CD1c-positive myeloid dendritic cell (primary cell): ENCODE measurements at regions not wholly inside any gene's neighbourhood (a gene's known extent, or its start where the extent isn't known, plus 50 kb on each side); places are given as distances from the start of the nearest gene placed in this dataset.
"Not testable (repeated sequence)": the region's sequence is repeated elsewhere in the genome, so short reads cannot be mapped to it uniquely, and the experiment has no call there.

Experiments
- DNase-seq: peaks from one replicate; pipeline ENCODE4 v3.0.0-alpha.2; 2016; ENCODE audit errors: extremely low spot score

DNA sequence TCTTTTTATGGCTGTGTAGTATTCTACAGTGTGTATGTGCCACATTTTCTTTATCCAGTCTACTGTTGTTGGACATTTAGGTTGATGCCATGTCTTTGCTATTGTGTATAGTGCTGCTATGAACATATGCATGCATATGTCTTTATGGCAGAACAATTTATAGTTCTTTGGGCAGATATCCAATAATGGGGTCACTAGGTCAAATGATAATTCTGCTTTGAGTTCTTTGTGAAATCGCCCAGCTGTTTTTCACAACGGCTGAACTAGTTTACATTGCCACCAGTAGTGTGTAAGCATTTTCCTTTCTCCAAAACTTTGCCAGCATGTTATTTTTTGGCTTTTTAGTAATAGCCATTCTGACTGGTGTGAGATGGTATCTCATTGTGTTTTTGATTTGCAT lies 214.8 kb upstream of the TMEM229A start:
- DNase-seq = no peak

DNA sequence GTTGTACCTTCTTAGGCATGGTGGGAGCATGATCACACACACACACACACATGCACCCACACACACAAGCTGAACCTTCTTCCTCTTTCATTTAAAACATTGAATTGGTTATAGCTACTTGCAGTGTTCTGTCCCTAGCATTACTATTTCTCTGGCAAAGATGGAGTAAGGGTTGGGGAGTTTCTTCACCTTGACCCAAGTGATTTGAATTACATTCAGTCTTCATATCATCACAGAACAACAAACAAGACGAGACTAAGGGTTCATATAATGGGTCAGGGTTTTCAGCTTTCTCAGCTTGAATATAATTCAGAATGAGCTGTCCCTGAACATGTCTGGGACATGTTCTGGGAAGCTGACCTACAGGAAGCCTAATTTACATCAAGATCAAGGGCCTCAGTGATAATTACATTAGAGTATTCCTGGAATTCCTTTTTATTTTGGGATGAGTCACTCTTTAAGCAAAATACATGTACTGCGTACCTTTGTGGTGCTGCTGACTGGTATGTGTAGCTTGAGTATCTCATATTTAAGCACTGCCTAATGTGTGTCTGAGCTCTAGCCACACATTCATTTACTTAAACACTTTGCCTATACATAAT lies 213.5 kb upstream of the TMEM229A start:
- no peak for DNase-seq

DNA sequence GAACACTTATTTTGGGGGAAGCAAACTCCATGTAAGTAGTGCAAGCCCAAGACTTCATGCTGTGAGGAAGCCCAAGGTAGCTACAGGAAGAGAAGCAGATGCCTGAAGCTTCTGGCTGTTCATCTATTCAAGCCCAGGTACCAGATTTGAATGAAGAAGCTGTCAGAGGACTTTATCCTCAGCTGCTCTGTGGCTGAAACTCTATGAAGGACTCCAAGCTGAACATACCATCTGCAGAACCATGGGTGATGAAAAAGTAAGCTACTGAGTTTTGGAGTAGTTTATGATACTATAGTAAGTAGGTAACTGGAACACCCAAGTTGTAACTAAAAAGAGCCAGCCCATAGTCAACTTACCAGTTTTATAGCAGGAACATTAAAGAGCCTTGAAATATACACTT lies 211.6 kb upstream of the TMEM229A start:
- DNase-seq = not testable (repeated sequence)

DNA sequence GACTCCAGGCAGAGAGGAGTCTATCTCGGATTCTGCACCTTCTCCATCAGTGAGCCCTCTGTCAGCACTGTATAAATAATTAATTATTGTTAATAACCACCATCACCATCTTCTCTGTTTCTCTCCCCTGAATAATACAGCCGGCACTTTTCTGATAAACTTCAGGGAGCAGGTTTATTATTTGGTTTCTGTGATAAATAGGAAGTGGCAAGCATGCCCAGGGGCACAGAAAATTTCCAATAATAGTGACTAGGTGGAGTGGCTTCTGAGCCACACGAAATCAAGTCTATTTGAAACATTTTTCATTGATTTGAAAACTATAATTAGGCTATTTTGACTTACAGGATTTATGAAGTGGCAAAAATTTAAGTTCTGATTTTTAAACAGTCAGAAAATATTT lies 186.8 kb upstream of the TMEM229A start:
- DNase-seq = no peak

DNA sequence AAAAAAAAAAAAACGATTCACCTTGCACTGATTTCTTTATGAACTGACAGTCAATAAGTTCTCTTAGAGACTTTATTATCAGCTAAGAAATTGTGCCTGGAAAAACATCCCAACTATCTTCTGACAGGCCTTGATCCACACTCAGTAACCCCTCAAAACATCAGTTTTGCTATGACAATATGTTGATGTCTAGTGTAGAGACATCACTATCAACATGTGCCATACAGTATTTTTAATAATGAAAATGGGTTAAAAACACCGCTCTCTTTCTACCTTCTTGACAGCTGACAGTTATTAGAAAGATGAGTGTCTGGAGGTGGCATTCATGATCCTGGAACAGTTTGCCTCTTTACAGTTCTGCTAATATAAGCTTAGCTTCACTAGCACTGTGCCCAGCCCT lies 175.8 kb upstream of the TMEM229A start:
- no peak for DNase-seq

DNA sequence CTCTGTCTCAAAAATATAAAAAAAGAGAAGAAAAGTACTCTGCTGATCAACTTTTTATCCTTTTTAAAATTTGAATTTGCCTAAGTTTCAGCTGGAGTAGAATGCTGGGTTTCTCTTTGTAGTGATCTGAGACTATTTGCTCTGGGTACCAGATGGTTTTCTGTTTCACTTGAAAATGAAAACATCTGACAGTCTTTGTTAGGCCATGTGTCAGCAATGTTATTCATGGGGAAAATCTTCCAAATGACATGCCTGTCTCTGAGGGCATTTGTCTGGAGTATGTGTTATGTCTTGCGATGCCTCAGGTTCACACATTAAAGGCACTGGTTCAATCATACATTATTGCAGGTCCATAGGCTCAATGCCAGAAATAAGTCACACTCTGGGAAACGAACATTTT lies 175.3 kb upstream of the TMEM229A start:
- DNase-seq = no peak

DNA sequence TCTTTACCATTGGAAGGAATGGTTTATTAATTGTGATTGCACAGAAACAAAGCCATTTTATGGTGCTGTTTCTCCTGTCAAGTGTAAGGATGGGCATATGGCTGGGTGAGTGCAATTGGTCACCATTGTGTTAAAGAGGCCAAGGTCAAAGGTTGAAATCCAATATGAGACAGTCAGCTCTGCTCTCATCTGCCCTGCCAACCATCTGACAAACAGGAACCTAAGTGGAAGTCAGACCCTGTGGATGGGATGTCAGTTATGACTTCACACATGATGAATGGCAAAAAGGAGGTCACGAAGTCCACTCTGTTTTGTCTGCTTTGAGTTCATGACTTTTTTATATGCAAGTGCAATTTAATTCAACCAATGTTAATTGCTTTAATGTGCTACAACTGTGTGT lies 172.7 kb upstream of the TMEM229A start:
- no peak for DNase-seq

DNA sequence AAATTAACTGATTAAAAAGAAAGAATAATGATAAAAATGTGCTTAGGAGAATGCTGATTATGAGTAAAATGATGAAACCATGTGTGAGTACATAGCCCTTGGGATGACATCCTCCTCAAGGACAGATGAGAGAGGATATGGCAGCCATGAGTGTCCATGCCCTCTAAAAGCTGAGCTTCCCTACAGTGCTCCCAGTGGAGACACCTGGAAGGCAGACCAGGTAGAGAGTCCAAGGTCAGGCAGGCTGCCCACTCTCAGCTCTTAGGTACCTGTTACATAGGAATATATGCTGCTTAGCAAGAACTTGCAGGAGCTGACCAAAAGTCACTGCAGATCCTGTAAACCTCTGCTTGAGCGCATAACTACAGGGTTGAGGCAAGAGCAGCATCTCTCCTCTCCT lies 169.7 kb upstream of the TMEM229A start:
- DNase-seq = no peak

DNA sequence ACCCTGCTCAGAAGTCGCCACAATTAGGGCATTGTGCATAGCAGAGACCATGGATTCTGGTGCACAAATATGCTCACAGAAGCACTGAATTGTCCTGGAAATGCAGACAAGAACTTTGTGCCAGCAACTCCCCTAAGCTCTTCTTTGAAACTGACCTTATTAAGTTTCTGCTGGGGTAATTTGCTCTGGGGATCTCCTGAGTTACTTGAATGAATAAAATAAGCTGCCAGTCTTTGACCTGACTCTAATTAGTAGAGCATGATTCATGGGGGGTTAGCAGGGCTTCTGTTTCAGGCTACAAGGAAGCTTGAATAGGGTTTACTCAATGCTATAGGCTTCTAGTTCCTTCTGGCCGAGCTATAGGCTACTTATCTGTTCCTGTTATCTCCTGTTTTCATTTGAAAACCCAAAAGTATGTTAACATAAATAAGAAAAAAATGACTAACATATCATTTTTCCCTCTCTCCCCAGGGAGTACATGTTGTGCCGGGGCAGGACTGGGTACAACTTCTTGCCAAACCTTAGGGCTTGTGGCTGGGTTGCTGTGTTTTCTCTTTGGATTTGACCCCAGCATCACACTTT lies 169.0 kb upstream of the TMEM229A start:
- DNase-seq = no peak

DNA sequence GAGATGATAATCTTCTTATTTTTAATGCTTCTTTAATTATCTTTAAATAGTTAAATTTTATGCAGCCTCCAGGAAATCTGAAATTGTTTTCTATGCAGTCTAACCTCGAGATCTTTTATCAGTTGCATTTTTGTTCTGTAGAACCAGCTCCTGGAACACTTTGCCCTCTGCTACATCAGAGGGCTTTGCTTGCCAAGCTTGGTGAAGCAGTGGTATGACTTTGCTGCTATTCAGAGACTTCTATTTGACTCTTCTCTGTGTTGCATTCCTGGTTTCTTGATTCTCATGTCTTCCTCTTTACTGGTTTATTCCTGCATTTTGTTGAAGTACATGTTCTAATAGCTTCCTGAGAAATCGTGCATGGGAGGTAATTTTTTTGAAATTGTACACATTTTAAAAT lies 163.7 kb upstream of the TMEM229A start:
- DNase-seq = no peak

DNA sequence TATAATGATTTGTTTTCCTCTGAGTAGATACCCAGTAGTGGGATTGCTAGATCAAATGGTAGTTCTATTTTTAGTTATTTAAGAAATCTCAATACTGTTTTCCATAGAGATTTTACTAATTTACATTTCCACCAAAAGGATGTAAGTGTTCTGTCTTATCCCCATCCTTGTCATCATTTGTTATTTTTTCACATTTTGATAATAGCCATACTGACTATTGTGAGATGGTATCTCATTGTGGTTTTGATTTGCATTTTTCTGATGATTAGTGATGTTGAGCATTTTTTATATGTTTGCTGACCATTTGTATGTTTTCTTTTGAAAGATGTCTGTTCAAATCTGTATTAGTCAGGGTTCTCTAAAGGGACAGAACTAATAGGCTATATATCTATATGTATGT lies 160.0 kb upstream of the TMEM229A start:
- DNase-seq = no peak

DNA sequence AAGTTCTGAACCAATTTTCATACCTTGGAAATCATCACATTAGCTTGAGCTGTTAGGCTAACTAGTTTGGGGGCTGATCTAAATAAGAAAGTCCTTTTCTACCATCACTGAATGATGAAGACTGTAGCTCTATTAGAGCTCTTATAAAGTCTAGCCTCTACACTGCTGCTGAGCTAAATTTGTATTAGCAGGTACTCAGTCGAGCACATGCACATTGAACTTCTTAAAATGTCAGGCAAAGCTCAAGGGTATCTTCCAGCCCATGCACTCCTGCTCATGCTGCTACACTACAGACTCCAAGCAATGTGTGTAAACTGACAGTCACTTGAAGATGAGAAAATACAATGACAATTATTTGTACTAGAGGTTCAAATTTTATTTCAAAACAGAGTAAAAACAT lies 158.8 kb upstream of the TMEM229A start:
- no peak for DNase-seq

DNA sequence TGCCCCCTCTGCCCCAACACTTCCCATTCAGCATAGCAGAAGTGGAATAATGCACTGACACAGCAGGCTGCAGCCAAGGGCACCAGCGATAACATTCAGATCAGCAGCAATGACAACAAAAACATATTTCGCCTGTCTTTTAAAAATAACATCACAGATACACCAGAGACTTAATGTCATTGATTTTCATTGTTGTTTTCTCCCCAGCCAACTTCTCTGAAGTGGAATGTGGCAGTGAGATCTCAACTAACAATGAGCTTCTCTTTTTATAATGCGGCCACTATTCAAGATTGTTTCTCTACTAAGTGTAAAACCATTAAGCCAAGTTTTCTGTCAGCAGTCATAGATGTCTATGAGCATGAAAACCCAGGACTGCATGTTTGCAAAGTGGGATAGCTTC lies 158.2 kb upstream of the TMEM229A start:
- no peak for DNase-seq

DNA sequence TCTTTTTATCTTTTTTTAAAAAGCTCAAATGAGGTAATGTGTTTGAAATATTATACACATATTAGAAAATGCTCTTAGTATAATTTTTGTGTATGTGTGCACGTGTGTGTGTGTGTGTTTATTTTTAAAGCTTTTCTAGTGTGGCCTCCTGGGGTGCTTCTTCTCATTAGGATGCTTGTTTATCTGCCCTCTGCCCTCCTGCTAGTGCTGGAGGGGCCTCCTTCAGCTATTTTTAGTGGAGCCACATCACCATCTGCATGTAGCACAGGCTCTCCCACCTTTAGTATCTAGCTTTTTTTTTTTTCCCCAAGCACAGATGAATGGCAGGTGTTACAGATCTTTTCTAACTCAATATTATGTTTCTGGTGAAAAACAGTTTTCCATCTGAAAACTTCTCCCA lies 155.7 kb upstream of the TMEM229A start:
- DNase-seq = no peak

DNA sequence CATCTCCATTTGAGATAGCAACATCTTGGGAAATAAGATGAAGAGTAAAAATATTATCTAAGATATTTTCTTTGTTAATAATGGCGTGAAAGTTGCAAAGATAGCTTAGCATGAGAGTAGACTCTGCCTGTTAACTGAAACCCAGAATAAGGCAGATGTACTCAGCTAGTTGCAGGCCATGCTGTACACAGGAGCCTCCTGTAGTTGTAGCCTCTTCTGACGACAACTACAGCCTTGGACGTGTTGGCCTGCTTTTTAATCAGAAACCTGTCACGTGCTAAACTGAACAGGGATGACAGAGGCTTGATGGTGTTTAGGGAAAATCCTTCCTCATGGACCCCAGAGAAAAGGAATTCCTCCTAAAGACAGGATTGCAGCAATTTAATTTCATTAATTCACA lies 155.1 kb upstream of the TMEM229A start:
- no peak for DNase-seq

DNA sequence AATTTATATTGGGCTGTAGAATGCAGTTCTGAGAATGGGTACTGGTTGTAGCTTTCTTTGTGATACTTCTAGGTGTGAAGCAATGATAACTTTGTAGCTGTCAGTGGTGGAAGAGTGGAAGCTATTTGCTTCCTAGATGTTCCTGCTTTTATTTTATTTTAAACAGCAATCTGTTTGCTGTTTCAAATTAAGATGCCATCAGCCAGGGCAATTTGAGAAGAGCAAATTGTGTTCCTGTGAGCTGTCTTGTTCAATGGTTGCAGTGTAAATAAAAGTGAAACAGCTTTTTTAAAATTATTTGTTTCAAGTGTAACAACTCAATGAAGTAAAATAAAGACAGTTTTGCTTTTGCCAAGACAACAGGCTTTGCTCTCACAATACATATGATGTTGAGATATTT lies 150.8 kb upstream of the TMEM229A start:
- DNase-seq = no peak

DNA sequence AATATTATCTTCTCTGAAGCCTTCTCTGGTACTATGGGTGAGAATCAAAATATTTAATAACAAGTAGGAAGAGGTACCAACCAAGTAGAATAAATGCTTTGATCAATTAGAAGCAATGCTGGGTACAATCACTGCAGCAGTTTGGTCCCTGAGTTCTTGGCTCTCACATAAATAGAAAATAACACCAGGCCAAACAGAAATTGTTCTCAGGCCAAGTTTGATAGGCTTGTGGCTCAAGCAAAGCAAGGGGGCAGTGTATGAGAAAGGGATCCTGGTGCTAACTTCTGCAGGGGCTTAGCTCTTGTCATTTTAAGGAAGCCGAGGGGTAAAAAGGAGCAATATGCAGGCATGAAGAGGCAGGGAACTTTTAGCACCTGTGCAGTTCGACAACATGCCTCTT lies 146.8 kb upstream of the TMEM229A start:
- no peak for DNase-seq

DNA sequence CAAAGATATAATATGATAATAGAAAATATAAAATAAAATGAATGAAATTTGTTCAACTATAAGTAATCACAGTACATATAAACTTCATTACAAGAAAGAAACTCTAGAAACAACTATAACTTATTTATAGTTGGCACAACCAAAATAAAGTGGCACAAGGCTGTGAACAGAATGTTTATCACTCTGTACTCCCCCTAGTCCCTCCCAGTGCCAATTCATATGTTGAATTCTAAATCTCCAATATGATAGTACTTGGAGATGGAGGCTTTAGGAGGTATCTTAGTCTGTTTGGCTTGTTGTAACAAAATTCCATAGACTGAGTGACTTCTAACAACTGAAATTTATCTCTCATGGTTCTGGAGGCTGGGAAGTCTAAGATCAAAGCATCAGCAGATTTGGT lies 145.0 kb upstream of the TMEM229A start:
- no peak for DNase-seq

DNA sequence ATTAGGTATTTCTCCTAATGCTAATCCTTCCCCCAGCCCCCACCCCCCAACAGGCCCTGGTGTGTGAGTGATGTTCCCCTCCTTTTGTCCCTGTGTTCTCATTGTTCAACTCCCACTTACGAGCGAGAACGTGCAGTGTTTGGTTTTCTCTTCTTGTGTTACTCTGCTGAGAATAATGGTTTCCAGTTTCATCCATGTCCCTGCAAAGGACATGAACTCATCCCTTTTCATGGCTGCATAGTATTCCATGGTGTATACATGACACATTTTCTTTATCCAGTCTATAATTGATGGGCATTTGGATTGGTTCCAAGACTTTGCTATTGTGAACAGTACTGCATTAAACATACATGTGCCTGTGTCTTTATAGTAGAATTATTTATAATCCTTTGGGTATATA lies 138.9 kb upstream of the TMEM229A start:
- not testable (repeated sequence) for DNase-seq

DNA sequence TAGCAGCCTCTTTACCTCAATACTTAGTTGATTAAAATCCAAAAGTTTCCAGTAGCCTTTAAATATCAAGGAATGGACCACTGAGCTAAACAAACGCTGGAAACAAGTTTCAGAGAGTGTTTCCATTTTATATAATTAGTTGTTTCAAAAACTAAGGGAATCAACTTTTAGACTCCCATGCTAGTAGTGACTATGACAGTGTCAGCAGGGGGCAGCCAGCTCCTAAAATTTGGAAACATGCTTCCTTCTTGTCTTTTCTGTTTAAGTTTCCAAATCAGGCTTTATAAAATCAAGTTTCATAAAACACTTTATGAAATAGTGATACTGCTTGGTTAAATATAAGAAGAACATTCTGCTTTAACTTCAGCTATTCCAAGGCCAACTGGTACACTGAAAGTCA lies 138.2 kb upstream of the TMEM229A start:
- no peak for DNase-seq

DNA sequence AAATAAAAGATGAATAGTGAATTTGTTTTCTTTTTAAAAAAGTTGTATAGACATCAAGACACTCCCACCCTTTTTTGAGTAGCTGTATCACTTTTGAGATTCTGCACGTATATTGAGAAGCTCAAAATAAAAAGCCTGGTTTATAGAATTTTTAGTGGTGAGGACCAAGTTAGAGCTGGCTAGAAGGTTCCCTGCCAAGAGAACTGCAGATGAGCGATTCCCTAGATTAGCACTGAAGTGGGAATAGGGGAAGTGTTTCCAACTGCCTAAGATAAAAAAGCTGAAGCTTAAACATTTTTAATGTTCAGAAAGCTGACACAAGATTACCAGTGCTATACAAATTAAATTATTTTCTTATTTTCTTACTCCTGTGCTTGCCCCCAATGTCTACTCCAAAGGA lies 135.7 kb upstream of the TMEM229A start:
- no peak for DNase-seq

DNA sequence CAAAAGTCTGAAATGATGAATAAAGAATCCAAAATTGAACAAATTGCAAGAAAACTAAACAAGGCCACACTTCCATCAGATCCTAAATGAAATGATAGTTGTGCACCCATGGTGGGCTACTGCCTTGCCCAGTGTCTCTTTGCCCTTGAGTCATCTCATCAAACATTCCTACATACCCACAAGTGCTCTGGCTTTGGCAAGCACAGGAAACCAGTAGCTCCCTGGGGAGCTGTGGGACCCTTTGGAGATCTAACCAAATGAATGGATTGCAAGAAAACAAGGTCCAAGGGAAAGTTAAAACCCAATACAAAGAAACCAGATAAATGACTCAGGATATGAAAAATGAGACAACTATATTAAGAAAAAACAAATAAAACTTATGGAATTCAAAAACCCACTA lies 129.8 kb upstream of the TMEM229A start:
- DNase-seq = no peak

DNA sequence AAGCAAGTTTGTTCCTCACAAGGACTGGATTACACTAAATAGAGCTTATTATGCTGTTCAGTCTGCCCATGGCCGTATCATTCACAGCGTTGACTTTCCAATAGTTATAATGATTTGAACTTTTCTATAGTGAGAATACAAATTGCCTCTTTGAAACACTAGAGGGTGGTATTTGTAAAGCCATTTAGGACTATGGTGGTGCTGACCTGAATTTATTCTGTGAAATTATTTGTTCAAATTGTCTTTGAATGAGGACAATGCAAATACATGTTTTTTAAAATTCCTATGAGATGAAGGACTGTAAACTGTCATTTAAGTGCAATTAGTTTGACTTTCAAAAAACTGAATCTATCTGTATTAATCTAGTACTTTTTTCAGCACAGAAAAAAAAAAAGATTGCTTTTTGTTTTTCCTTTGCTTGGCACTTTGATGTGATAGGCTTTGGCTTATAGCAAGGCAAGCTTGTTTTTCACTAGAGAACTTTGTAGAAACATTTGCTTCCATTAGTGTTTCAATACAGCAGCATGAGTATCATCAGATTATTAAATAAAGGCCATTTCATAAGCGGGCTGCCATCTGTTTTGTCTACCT lies 122.7 kb upstream of the TMEM229A start:
- no peak for DNase-seq
